Stimulated activated CD4-positive, alpha-beta T cell treated with anti-CD3 and anti-CD28 coated beads, Interleukin-2, amount 100 ng/mL, for 24 hours (primary cell): ENCODE measurements at regions not wholly inside any gene's neighbourhood (a gene's known extent, or its start where the extent isn't known, plus 50 kb on each side); places are given as distances from the start of the nearest gene placed in this dataset.
A peak's percentile ranks its signal among the peaks of the same experiment; 100 is the strongest.

Experiments used
- DNase-seq, 2 donors: peaks; one replicate each; pipeline ENCODE4 v3.0.0-alpha.2; 2020

DNA sequence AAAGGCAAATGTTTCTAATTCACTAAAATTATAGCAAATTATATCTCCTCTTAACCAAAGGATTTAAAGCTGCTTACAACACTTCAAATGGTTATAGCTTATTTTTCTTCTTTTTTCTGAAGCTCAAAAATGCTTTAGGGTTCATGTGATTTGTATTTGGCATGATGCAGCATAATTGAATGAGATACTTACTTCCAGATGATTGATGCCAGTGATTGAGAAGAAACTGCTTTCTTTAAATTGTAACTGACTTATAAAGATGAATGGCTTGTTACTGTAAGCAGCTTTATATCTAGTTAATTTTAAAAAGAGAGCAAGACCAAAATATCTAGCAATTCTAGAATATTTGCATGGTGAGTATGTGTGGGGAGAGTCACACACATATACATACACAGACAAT is 270.7 kb upstream of the THRB start:
- DNase-seq = no peak

DNA sequence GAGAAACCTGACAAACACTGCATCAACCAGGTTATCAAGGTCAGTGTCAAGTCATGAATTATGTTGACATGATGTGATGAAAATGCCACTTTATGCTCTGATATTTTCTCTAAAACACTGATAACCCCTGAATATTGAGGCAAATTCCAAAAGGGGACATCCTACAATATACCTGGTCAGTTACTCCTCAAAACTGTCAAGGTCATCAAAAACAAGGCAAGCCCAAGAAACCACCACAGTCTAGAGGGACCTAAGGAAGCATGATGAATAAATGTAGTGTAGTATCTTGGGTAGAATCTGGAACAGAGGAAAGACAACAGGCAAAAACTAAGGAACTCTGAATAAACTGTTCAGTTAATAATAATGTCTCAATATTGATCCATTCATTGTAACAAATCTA is 275.3 kb upstream of the THRB start:
- no peak for DNase-seq

DNA sequence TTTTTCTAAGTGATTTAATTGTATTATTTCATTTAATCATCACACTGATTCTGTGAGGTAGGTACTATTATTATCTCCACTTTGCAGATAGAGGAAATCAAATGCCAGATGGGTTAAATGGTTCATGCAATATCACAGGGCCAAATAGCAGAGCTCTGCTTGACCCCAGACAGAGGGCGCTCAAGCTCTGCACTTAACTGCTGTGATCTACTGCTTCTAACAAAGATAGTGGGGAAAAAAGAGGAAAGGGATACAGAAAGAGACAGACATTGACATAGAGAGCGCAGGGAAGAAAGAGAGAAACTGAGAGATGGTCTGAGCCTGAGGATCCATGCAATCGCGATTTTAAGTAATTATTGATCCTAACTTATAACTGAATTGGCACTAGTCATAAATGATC is 279.1 kb upstream of the THRB start:
- DNase-seq = peak in 1 of 2 donors; percentile 3

DNA sequence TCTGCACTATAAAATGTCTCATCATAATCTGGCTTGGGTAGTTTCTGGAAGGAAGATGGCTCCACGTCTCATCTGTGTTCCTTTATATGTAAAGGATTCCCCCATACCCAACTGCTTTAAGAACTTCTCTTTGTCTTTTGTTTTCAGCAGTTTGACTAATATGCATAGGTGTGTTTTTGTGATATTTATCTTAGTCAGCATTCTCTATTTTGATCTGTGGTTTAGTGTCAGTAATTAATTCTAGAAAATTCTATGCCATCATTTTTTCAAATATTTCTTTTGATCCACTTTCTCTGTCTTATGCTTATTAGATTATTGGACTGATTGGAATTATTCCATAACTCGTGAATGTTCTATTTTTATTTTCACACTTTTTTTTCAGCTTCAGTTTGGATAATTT is 286.3 kb upstream of the THRB start:
- DNase-seq = no peak

DNA sequence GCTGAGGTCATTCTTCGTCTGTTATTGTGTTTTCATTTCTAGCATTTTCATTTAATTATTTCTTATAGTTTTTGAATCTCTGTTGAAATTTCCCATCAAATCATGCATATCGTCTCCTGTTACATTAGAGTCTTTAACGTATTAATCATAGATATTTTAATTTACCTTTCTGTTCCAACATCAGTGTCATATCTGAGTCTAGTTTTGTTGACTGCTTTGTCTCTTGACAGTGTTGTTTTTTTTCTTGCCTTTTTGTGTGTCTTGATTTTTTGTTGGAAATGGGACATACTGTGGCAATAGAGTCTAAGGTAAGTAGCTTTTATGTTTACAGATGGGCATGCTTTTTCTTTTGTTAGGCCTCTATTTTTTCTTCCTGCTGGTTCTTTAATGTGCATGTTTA is 286.8 kb upstream of the THRB start:
- no peak for DNase-seq

DNA sequence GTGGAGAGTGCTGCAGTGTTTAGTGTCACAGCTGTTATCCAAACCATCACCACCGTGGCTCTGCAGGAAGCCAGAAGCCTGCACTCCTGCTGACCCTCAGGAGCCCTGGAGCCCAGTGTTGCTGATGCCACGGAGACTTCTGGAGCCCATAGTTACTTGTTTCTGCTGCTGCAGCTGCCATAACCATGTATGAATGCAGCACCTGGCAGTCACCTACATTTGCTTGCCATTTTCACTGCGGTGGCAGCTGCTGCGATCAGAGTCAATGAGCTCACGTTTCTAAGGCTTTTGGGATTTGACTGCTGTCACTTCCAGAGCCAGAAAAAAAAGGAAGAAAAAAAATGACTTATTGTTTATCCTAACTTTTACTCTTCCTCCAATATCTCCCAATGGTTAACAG is 299.2 kb upstream of the THRB start:
- no peak for DNase-seq

DNA sequence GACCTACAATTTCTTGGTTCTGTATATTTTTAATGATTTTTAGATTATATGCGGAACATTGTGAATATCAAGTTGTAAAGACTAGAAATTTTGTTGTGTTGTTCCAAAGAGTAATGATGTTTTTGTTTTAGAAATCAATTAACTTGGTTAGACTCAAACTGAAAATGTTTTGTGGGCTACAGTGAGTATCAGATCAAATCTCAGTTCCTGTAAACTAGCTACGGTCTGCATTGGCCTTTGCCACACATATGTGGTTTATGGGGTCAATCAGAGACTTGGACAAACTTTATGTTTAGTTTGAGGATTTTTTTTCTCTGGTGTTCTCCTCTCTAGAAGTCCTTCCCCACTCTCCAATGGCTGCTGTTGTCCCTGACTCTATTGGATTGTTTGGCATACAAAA is 308.0 kb upstream of the THRB start:
- DNase-seq = no peak

DNA sequence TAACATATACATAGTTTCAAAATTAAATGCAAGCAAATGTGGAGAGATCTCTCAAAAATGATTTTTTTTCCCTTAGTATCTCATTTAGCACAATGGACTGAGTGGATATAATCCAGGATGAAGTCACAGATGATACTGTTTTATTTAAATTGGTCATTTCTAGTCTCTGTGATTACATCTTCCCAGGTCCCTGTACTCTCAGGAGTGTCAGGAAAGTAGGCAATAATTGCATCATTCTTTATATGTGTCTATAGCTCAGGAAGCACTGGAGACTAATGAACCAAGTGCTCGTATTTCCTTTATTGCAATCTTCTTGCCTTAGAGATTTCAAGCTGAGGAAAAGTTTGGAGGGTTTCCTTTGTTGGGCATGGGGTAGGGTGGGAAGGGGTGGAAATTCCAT is 309.4 kb upstream of the THRB start:
- DNase-seq = no peak

DNA sequence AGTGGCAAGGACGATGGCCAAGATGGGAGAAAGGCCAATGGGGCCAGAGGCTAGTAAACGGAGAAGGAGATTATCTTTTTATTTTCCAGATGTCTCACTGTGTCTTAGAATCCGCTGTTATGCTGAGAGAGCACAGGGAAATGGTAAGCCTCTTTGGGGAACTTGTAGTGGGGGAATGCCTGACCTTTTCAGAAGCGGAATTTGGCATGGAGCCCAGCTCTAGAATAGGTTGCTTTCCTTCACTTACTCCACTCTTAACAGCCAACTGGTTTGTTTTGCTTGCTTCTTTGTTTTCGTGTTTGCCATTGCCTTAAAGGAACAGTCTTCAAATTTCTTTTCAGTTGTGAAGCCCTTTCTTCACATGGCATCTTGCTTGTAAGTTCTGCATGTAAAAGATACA is 316.2 kb upstream of the THRB start:
- no peak for DNase-seq

DNA sequence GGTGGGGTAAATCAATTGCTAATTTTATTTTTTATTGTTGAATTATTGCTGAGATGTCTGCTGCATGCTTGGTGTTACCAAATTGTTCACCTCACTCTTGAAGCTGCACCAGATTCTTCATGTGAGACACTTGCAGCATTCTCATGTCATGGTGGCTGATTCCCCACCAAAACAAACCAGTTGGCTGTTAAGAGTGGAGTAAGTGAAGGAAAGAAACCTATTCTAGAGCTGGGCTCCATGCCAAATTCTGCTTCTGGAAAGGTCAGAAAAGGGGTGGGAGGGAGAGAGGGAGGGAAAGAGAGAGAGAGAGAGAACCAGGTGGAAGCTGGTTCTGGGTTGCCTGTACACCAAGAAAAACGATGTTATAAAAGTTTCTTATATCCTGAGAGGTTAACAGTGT is 317.5 kb upstream of the THRB start:
- DNase-seq = no peak

DNA sequence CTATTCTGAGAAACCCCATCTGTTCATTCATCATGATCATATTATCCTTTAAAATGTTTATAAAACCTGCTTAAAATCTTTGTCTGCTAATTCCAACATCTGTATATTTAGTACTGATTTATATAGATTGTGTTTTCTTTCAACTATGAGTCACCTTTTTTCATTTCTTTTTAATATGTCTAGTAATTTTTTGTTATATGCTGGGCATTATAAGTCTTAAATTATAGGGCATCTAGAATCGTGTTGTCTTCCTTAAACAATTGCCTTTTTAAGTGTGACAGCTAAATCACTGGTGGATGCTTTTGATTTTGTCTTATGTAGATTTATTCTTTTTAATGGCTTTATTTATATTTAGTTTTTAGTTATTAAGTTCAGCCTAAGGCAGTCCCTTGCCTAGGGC is 323.4 kb upstream of the THRB start:
- no peak for DNase-seq

DNA sequence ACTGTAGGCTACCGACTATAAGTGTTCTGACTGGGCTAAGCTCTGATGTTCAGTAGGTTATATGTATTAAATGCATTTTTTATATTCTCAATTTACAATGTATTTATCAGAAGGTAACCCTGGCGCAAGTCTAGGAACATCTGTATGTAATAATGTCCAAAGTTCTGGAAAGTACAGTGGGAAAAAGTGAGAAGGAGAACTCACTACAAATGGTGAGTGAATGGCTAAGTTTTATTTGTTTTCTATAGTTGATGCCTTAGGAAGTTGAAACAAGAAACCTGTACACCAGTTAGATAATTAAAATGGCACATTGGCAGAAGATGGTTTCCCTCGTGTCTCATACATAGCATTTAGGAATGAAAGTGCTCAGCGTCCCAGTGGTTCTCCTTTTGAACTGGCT is 333.4 kb upstream of the THRB start:
- DNase-seq = no peak

DNA sequence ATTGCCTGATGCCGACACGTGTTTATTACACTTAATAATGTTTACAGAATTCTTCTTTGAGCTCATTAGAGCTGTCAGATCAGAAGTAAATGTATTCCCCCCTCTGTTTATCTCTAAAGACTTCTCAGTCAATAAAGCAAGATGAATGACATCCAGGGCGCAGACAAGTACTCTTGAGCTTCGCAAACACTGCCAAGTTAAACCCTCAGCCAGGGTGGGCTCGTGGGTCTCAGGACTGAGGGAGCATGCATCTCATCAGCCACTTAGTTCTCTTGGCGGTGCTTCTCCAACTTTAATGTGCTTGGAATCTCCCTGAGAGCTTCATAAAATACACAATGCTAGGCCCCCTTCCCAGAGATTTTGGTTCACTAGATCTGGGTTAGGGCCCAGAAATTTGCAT is 333.9 kb upstream of the THRB start:
- DNase-seq = no peak

DNA sequence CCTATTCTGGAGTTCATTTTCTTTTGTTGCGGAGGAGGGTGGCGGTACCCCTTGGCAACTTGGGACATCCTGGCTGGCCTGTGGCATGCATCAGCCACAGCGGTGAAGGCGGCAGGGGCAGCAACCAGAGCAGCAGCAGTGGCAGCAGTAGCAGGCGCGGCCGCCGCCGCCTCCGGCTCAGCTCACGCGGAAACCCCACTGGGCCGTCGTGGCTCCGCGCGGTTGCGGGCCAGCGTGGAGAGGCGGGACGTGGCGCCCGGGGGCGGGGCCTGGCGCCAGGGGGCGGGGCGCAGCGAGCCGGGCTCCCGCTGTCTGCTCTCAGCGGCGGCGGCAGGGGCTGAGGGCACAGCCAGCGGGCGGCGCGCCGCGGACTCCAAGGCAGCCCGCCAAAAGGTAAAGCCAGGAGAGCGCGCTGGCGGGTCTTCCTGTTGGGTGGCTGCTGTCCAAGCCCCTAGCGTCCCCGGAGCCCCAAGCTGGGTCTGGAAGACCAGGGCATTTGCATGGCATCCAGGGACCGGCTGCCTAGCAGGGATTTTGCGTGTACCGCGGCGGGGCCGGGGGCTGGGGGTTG is 334.4 kb upstream of the THRB start:
- peak in 1 of 2 donors; percentile 2 for DNase-seq

DNA sequence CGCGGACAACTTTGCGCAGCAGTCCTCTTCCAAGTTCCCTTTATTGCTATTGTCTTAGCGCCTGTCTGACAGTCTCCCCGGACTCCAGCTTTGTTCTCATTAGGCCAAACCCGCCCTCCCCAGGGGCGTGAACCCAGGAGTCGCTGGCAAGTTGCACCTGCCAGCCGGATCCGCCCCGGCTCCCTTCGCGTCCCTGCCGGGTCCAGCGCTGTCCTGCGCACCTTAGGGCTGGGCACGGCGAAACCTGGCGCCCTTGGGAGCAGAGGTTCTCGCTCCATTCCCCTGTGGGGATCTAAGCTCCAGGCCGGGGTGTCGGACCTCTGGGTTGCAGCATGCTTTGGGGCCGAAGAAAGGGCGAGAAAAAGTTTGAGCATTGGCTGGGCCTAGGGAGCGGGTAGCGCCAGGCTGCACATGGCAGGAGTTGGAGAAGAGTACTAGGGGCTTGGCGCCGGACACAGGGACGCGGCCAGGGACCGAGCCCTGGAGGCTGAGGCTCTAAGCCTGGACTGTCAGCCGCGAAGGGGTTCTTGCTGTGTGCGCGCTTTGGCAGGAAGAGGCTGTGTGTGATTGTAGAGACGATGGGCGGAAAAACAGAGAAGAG is 335.1 kb upstream of the THRB start:
- DNase-seq = no peak

DNA sequence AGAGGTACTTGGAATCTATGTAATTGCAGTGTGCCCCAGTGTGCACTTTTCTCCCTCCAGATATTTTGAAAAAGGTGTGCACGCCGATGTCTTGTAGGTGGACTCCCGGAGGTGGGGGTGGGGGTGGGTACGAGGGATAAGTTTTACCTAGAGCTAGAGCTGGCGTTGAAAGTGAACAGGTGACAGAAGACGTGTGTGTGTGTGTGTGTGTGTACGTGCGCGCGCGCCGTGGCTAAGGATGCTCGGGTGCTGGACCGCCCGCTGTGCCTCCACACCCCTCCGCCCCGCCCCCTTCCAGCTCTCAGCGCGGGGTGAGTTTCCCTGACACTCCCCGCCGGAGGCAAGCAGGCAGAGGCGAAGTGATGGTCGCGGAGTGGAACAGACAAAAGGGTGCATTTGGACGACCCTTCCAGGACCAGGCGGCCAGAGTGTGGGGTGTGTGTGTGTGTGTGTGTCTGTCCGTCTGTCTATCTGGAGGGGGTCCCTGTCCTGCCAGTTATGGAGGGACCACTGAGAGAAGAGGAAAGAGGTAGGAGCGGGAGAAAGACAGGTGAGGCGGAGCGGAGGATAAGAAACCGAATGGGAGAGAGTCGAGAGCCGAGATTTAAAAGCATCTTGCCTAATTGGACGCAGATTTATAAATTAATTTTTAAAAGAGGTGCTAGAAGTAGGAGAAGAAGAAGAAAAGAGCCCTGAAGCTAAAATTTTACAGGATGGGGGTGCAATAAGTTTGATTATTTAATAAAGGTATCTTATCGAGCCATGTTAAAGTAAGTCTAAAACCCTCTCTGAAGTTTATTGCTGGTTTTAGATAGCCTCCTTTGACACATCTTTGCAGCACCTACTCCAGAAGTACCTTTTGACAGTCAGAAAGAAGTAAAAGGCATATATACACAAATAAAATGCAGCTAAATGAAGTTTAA is 335.8 kb upstream of the THRB start:
- no peak for DNase-seq

DNA sequence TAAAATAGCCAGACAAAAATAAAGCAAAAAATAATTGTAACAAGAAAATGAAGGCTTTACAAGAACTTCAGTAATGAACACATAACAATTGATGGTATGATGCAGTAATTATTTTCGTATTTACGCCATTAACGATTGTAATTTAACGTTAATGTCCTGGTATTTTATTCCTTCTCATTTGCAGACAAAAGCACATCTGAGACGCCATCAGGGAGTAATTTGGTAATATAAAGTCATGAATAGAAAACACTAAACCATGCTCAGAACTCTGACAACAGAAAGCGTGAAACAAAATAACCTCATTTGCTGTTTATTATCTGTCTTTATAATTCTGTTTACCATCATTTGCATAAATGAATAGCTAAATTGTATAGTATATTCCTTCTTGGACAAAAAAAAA is 336.6 kb upstream of the THRB start:
- no peak for DNase-seq

DNA sequence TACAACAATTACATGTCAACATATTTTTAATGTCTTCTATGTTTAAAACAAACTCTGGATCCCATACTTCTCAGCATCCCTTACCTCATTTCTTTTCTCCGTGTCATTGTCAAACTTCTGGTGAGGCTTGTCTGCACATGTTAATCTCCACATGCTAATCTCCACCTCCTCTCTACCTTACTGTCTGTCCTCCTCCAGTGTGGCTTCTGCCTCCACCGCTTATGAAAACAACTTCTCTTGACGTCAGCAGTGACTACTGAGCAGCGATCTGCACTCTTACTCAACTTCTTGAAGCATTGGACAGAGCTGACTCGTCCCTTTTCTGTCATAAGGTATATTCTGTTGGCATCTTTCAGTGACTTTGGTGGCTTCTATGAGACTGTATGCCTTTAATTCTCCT is 338.2 kb upstream of the THRB start:
- DNase-seq = no peak

DNA sequence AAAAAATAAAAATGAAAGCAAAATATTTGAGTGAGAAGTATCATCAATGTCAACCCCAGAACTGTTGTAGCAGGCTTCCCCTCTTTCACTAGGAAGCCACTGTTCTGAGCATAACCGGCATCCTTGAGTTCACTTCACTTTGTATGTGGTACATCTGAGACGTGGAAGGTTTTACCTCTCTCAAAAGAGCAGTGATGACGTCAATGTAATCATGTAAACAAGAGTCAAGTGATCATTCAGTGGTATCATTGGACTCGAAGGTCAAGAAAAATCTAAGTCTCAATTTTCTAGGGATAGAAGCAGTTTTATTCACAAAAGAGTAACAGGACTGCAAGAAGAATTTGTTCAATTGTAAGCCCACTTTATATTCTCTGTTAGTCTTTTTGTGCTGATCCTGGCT is 339.8 kb upstream of the THRB start:
- no peak for DNase-seq

DNA sequence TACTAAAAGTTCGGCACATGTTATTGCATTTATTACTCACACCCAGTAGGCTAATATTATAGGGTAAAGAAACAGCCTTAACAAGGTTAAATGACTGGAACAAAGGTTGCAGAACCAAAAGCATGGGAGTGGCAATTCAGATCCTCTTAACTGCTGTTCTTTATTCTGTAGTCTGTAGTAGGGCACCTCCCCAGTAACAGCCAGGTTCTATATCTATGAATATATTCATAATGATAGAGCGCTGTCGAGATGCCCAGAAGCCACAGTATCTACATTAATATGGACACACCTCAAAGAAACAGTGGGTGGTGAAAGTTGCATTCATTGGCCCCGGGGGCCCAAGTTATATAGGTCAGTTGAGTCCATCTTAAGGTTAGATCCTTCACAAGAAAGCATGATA is 340.9 kb upstream of the THRB start:
- no peak for DNase-seq

DNA sequence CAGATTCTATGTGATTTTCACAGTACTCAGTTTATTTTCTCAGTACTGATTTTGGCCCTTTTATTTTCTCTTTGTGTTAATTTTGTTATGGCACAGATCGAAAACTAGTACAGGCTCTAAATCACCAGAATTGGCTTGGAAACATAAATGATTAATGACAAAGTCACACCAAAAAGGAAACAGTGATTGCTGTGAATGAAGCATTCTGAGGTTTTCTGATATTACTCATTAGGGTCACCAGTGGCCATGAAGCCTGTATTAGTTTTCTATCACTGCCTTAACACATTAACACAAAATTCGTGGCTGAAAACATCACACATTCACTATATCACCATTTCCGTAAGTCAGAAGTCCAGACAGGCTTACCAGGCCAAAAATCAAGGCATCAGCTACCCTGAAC is 343.0 kb upstream of the THRB start:
- DNase-seq = no peak

DNA sequence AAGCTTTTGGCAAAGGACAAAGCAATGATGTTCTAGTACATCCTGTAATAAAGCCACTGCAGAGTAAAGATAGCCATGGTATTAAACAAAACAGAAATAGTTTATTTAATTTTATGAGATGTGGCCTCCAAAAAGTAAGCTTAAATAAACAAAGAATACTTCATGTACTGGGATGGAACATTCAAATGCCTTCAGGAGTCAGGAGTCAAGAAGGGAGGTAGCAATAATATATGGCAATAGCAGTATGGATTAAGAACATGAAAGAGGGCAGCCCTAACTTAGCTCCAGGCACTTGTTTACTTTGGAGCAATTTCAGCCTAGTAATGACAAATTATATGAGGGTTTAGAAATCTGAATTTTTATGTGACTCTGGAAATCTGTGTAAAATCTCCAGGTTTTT is 343.9 kb upstream of the THRB start:
- DNase-seq = no peak

DNA sequence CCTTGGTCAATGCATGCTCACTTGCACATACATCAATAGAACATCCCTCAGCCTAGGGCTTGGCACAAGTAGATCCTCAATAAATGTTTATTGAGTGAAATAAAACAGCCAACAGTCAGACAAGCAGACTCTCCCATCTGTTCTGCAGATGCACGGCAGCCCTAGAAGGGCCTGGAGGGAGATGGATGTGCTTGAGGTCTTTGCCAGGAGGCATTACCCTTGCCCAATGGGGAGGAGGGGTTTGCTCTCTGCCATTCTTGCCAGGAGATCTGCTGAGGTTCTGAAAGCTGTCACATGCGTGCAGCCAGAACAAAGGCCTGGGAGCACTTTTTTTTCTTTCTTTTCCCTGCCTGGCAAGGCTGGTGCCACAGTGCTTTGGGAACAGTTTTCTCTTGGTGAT is 349.3 kb upstream of the THRB start:
- DNase-seq = no peak

DNA sequence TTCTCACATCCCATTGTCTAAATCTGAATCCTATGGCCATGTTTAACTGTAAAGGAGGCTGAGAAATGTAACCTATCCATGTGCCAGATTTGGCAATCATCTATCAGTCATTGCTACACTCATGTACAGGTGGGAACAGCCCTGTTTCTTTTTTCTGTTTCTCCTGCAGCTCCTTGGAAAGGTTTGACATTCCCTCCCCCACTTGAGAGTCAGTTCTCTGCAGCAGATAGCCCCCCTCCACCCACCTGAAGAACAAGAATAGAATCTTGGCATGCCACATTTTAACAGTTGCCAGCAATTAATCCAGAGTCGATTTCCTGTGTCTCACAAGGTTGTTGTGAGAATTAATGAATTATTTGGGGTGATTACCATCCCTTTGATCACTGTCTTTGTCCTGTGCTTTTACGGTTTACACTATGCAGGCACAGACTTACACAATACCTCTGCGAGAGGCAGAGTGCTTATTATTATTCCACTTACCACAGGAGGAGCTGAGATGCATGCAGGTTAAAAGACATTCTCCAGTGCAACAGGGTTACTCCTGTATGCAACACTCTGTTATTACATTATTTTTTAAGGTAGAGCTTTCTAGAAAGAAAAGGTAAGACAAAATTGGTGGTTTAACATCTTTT is 351.0 kb upstream of the THRB start:
- DNase-seq = no peak
